Thyroid gland (tissue), 4 donors: ENCODE measurements at regions not wholly inside any gene's neighbourhood (a gene's known extent, or its start where the extent isn't known, plus 50 kb on each side); places are given as distances from the start of the nearest gene placed in this dataset.

ENCODE experiments used
- DNase-seq, 2 donors: peaks; one replicate each; pipeline ENCODE4 v3.0.0-alpha.2; 2019
- H3K27ac ChIP-seq, 3 donors: fragments of 200-600 bp; sonication (generic); 1 replicate in 2 of 3; 2 replicates in 1 of 3; pipeline ENCODE4 v1.5.1; 2016 to 2019; ENCODE audit warnings: mild to moderate bottlenecking in 1 of 3, moderate library complexity in 1 of 3
- H3K27me3 ChIP-seq: fragments of 200-600 bp; sonication (generic); one replicate; pipeline ENCODE4 v1.5.1; 2019
- H3K36me3 ChIP-seq, 2 donors: fragments of 200-600 bp; sonication (generic); one replicate each; pipeline ENCODE4 v1.5.1; 2016 to 2019
- H3K4me1 ChIP-seq, 2 donors: fragments of 200-600 bp; sonication (generic); one replicate each; pipeline ENCODE4 v1.5.1; 2017 to 2019
- H3K4me3 ChIP-seq, 3 donors: fragments of 200-600 bp; sonication (generic); replicated peaks in 1 of 3; 1 replicate in 2 of 3; 2 replicates in 1 of 3; pipeline ENCODE4 v1.5.1; 2016; ENCODE audit warnings: mild to moderate bottlenecking in 1 of 3
- H3K9me3 ChIP-seq: fragments of 200-600 bp; sonication (generic); one replicate; pipeline ENCODE4 v1.5.1; 2017
- CTCF ChIP-seq, 6 experiments: fragments of 200-600 bp in 3 of 6; fragments of 450-650 bp in 3 of 6; sonication (generic) in 3 of 6; IDR thresholded peaks; one replicate each; pipeline ENCODE4 v1.5.1; 2016 to 2019; ENCODE audit warnings: antibody characterized with exemption in 6 of 6, mild to moderate bottlenecking in 2 of 6, inconsistent platforms in 1 of 6, moderate library complexity in 1 of 6
- POLR2A ChIP-seq, 2 donors: fragments of 450-650 bp; IDR thresholded peaks; one replicate each; pipeline ENCODE4 v1.6.1; 2017; ENCODE audit warnings: antibody characterized with exemption in 2 of 2, mild to moderate bottlenecking in 2 of 2, moderate library complexity in 1 of 2
- WGBS, 2 donors: methylation state at CpG; one replicate each; pipeline ENCODE4 v1.1.5; 2017; 5-methylcytosine and 5-hydroxymethylcytosine counted together
- intact Hi-C: fragments of 100-400 bp; cut with DNase I; formaldehyde crosslinking; loops from one replicate; pipeline ENCODE4 v1.15.1; 2023

- Histone ChIP-seq H3K4me1 (no peaks in the 10 kb centered on the region), H3K27me3 (no peaks in the 10 kb centered on the region), H3K36me3 (no peaks in the 10 kb centered on the region), H3K27ac (no peak overlapping the region), H3K9me3 (no peaks in the 10 kb centered on the region), H3K4me3 (no peak overlapping the region)
- DNase-seq: no peak
- intact Hi-C loops: no loop called here
- TF ChIP-seq POLR2A (IDR thresholded peaks at IDR 0.05) (no peak), CTCF (IDR thresholded peaks at IDR 0.05) (no peak)
These were observed 115.4 kb upstream of the ETV6 start for GRCh38 chr12:11534064-11534463.

- no peak overlapping the region for H3K4me3 ChIP-seq
- no peak overlapping the region for H3K27ac ChIP-seq
- no peak for DNase-seq
- intact Hi-C loops: no loop called here
- H3K36me3 ChIP-seq: no peaks in the 10 kb centered on the region
- TF ChIP-seq POLR2A (IDR thresholded peaks at IDR 0.05): no peak
- TF ChIP-seq CTCF (IDR thresholded peaks at IDR 0.05): no peak
- H3K4me1 ChIP-seq: no peaks in the 10 kb centered on the region
- 92% methylated on average over 4 of the region's 4 CpGs for WGBS, 2 donors
- no peaks in the 10 kb centered on the region for H3K27me3 ChIP-seq
- no peaks in the 10 kb centered on the region for H3K9me3 ChIP-seq
These were observed 114.3 kb upstream of the ETV6 start for GRCh38 chr12:11535127-11535526.

GRCh38 chr12:11539156-11539555 lies 110.3 kb upstream of the ETV6 start:
- WGBS, 2 donors: 93 to 95% methylated on average over 3 of the region's 3 CpGs
- no peak for DNase-seq
- no peaks in the 10 kb centered on the region for H3K4me1 ChIP-seq
- H3K27me3 ChIP-seq: no peaks in the 10 kb centered on the region
- no peak for TF ChIP-seq POLR2A (IDR thresholded peaks at IDR 0.05)
- TF ChIP-seq CTCF (IDR thresholded peaks at IDR 0.05): no peak
- intact Hi-C loops: no loop called here
- no peaks in the 10 kb centered on the region for H3K36me3 ChIP-seq
- no peak overlapping the region for H3K27ac ChIP-seq
- H3K4me3 ChIP-seq: no peak overlapping the region
- no peaks in the 10 kb centered on the region for H3K9me3 ChIP-seq

GRCh38 chr12:11540156-11540555 lies 109.3 kb upstream of the ETV6 start:
- no peaks in the 10 kb centered on the region for H3K36me3 ChIP-seq
- TF ChIP-seq POLR2A (IDR thresholded peaks at IDR 0.05) (no peak), CTCF (IDR thresholded peaks at IDR 0.05) (no peak)
- WGBS, 2 donors: 95 to 97% methylated on average over 2 of the region's 2 CpGs
- H3K4me3 ChIP-seq: no peak overlapping the region
- H3K9me3 ChIP-seq: no peaks in the 10 kb centered on the region
- no peaks in the 10 kb centered on the region for H3K4me1 ChIP-seq
- intact Hi-C loops: no loop called here
- H3K27ac ChIP-seq: no peak overlapping the region
- no peak for DNase-seq
- no peaks in the 10 kb centered on the region for H3K27me3 ChIP-seq

- H3K36me3 ChIP-seq: no peaks in the 10 kb centered on the region
- no peak overlapping the region for H3K27ac ChIP-seq
- H3K27me3 ChIP-seq: no peaks in the 10 kb centered on the region
- no peak overlapping the region for H3K4me3 ChIP-seq
- WGBS, 2 donors: 69% methylated on average over 9 of the region's 9 CpGs
- no peak for TF ChIP-seq CTCF (IDR thresholded peaks at IDR 0.05)
- no peak for TF ChIP-seq POLR2A (IDR thresholded peaks at IDR 0.05)
- DNase-seq: no peak
- peaks cover 0 to 4% of the 10 kb centered on the region in 2 donors for H3K4me1 ChIP-seq
- no peaks in the 10 kb centered on the region for H3K9me3 ChIP-seq
- intact Hi-C loops: no loop called here
These were observed 108.7 kb upstream of the ETV6 start for GRCh38 chr12:11540615-11541310.
